Activated naive CD8-positive, alpha-beta T cell (primary cell): ENCODE measurements at regions not wholly inside any gene's neighbourhood (a gene's known extent, or its start where the extent isn't known, plus 50 kb on each side); places are given as distances from the start of the nearest gene placed in this dataset.

Experiments used
- H3K27ac Mint-ChIP-seq: one replicate; pipeline ENCODE4 v1.8.0; 2021; ENCODE audit warnings: mixed read lengths
- H3K27me3 Mint-ChIP-seq: one replicate; pipeline ENCODE4 v1.8.0; 2021; ENCODE audit warnings: mixed read lengths
- H3K36me3 Mint-ChIP-seq: one replicate; pipeline ENCODE4 v1.8.0; 2021; ENCODE audit warnings: mixed read lengths
- H3K4me1 Mint-ChIP-seq: one replicate; pipeline ENCODE4 v1.8.0; 2021; ENCODE audit warnings: low read depth, mixed read lengths
- H3K4me3 Mint-ChIP-seq: one replicate; pipeline ENCODE4 v1.8.0; 2021; ENCODE audit warnings: mild to moderate bottlenecking, mixed read lengths
- H3K9me3 Mint-ChIP-seq: one replicate; pipeline ENCODE4 v1.8.0; 2021; ENCODE audit warnings: low read depth, mixed read lengths

- H3K27me3 Mint-ChIP-seq = no peaks in the 10 kb centered on the region
- no peaks in the 10 kb centered on the region for H3K9me3 Mint-ChIP-seq
- H3K36me3 Mint-ChIP-seq = no peaks in the 10 kb centered on the region
- peaks cover 3% of the 10 kb centered on the region for H3K4me1 Mint-ChIP-seq
- H3K4me3 Mint-ChIP-seq = no peak overlapping the region
- H3K27ac Mint-ChIP-seq = no peak overlapping the region
Measured at GRCh38 chr7:372932-373791, 83.2 kb downstream of the FOXL3 start.

GRCh38 chr7:373818-374705, 84.1 kb downstream of the FOXL3 start:
- Mint-ChIP-seq H3K4me1 (peaks cover 3% of the 10 kb centered on the region), H3K4me3 (no peak overlapping the region), H3K9me3 (no peaks in the 10 kb centered on the region), H3K36me3 (no peaks in the 10 kb centered on the region), H3K27ac (no peak overlapping the region), H3K27me3 (no peaks in the 10 kb centered on the region)

- H3K9me3 Mint-ChIP-seq = no peaks in the 10 kb centered on the region
- H3K4me1 Mint-ChIP-seq = peaks cover 3% of the 10 kb centered on the region
- H3K27ac Mint-ChIP-seq = no peak overlapping the region
- no peaks in the 10 kb centered on the region for H3K36me3 Mint-ChIP-seq
- no peaks in the 10 kb centered on the region for H3K27me3 Mint-ChIP-seq
- H3K4me3 Mint-ChIP-seq = no peak overlapping the region
Measured at GRCh38 chr7:374706-375311, 84.8 kb downstream of the FOXL3 start.

GRCh38 chr7:375321-375831, 85.4 kb downstream of the FOXL3 start:
- no peaks in the 10 kb centered on the region for H3K27me3 Mint-ChIP-seq
- no peak overlapping the region for H3K4me3 Mint-ChIP-seq
- peaks cover 7% of the 10 kb centered on the region for H3K4me1 Mint-ChIP-seq
- no peak overlapping the region for H3K27ac Mint-ChIP-seq
- H3K9me3 Mint-ChIP-seq = no peaks in the 10 kb centered on the region
- H3K36me3 Mint-ChIP-seq = no peaks in the 10 kb centered on the region

GRCh38 chr7:375901-376305, 85.9 kb downstream of the FOXL3 start:
- Mint-ChIP-seq H3K36me3 (no peaks in the 10 kb centered on the region), H3K4me3 (no peak overlapping the region), H3K27me3 (no peaks in the 10 kb centered on the region), H3K4me1 (peaks cover 9% of the 10 kb centered on the region), H3K9me3 (no peaks in the 10 kb centered on the region), H3K27ac (no peak overlapping the region)

GRCh38 chr7:376306-377079, 86.5 kb downstream of the FOXL3 start:
- Mint-ChIP-seq H3K27ac (no peak overlapping the region), H3K36me3 (no peaks in the 10 kb centered on the region), H3K4me3 (no peak overlapping the region), H3K9me3 (no peaks in the 10 kb centered on the region), H3K27me3 (no peaks in the 10 kb centered on the region), H3K4me1 (peaks cover 15% of the 10 kb centered on the region)

GRCh38 chr7:377080-378040, 87.4 kb downstream of the FOXL3 start:
- peaks cover 23% of the 10 kb centered on the region for H3K4me1 Mint-ChIP-seq
- H3K36me3 Mint-ChIP-seq = no peaks in the 10 kb centered on the region
- H3K4me3 Mint-ChIP-seq = no peak overlapping the region
- H3K9me3 Mint-ChIP-seq = no peaks in the 10 kb centered on the region
- no peak overlapping the region for H3K27ac Mint-ChIP-seq
- no peaks in the 10 kb centered on the region for H3K27me3 Mint-ChIP-seq

- H3K27ac Mint-ChIP-seq = no peak overlapping the region
- no peak overlapping the region for H3K4me3 Mint-ChIP-seq
- H3K27me3 Mint-ChIP-seq = no peaks in the 10 kb centered on the region
- H3K9me3 Mint-ChIP-seq = no peaks in the 10 kb centered on the region
- no peaks in the 10 kb centered on the region for H3K36me3 Mint-ChIP-seq
- H3K4me1 Mint-ChIP-seq = peaks cover 28% of the 10 kb centered on the region
Measured at GRCh38 chr7:378041-378420, 88.1 kb downstream of the FOXL3 start.

GRCh38 chr7:378551-379455, 88.8 kb downstream of the FOXL3 start:
- H3K9me3 Mint-ChIP-seq = peaks cover 2% of the 10 kb centered on the region

GRCh38 chr7:379456-380138, 89.6 kb downstream of the FOXL3 start:
- Mint-ChIP-seq H3K36me3 (peaks cover 4% of the 10 kb centered on the region), H3K4me1 (peaks cover 28% of the 10 kb centered on the region), H3K4me3 (no peak overlapping the region), H3K27me3 (no peaks in the 10 kb centered on the region), H3K27ac (no peak overlapping the region), H3K9me3 (peaks cover 9% of the 10 kb centered on the region)

More at GRCh38 chr7:378551-379455, 88.8 kb downstream of the FOXL3 start:
- H3K4me1 Mint-ChIP-seq = peaks cover 28% of the 10 kb centered on the region
- no peak overlapping the region for H3K27ac Mint-ChIP-seq
- no peaks in the 10 kb centered on the region for H3K27me3 Mint-ChIP-seq
- no peak overlapping the region for H3K4me3 Mint-ChIP-seq
- H3K36me3 Mint-ChIP-seq = peaks cover 1% of the 10 kb centered on the region

- H3K27me3 Mint-ChIP-seq = no peaks in the 10 kb centered on the region
- H3K4me3 Mint-ChIP-seq = peak overlapping the region; percentile 65
- peak overlapping the region; percentile 64 for H3K27ac Mint-ChIP-seq
- H3K4me1 Mint-ChIP-seq = peaks cover 28% of the 10 kb centered on the region
- peaks cover 9% of the 10 kb centered on the region for H3K9me3 Mint-ChIP-seq
- H3K36me3 Mint-ChIP-seq = peaks cover 4% of the 10 kb centered on the region
Measured at GRCh38 chr7:380139-380485, 90.1 kb downstream of the FOXL3 start.

- H3K4me1 Mint-ChIP-seq = peaks cover 28% of the 10 kb centered on the region
- peak overlapping the region; percentile 62 for H3K4me3 Mint-ChIP-seq
- H3K27me3 Mint-ChIP-seq = no peaks in the 10 kb centered on the region
- peaks cover 4% of the 10 kb centered on the region for H3K36me3 Mint-ChIP-seq
- H3K27ac Mint-ChIP-seq = peak overlapping the region; percentile 41
- peaks cover 9% of the 10 kb centered on the region for H3K9me3 Mint-ChIP-seq
Measured at GRCh38 chr7:380711-381210, 90.8 kb downstream of the FOXL3 start.
